ENCODE measurements at regions not wholly inside any gene's neighbourhood (a gene's known extent, or its start where the extent isn't known, plus 50 kb on each side); places are given as distances from the start of the nearest gene placed in this dataset.

- no peak for DNase-seq (ENCODE audit: low read depth)
Observed at GRCh38 chrX:39856472-39857121, 241.2 kb downstream of the BCOR start.

- DNase-seq (ENCODE audit: low read depth), result no peak
Observed at GRCh38 chrX:39857780-39858179, 240.0 kb downstream of the BCOR start.

GRCh38 chrX:39859991-39860861, 237.5 kb downstream of the BCOR start:
- DNase-seq (ENCODE audit: low read depth), result peak; percentile 51

GRCh38 chrX:39862963-39863362, 234.8 kb downstream of the BCOR start:
- DNase-seq (ENCODE audit: low read depth), result no peak

GRCh38 chrX:39866229-39866628, 231.5 kb downstream of the BCOR start:
- DNase-seq (ENCODE audit: low read depth), result no peak

- peak; percentile 62 for DNase-seq (ENCODE audit: low read depth)
Observed at GRCh38 chrX:39869846-39870601, 227.7 kb downstream of the BCOR start.

GRCh38 chrX:39871648-39872047, 226.1 kb downstream of the BCOR start:
- DNase-seq (ENCODE audit: low read depth), result no peak

GRCh38 chrX:39873117-39873516, 224.6 kb downstream of the BCOR start:
- no peak for DNase-seq (ENCODE audit: low read depth)

GRCh38 chrX:39874202-39874816, 223.4 kb downstream of the BCOR start:
- no peak for DNase-seq (ENCODE audit: low read depth)

- no peak for DNase-seq (ENCODE audit: low read depth)
Observed at GRCh38 chrX:39875834-39876628, 221.7 kb downstream of the BCOR start.

- no peak for DNase-seq (ENCODE audit: low read depth)
Observed at GRCh38 chrX:39877905-39878304, 219.9 kb downstream of the BCOR start.

- no peak for DNase-seq (ENCODE audit: low read depth)
Observed at GRCh38 chrX:39883666-39884065, 214.1 kb downstream of the BCOR start.

GRCh38 chrX:39886282-39886681, 211.5 kb downstream of the BCOR start:
- DNase-seq (ENCODE audit: low read depth), result no peak

GRCh38 chrX:39888730-39889129, 209.0 kb downstream of the BCOR start:
- no peak for DNase-seq (ENCODE audit: low read depth)

- DNase-seq (ENCODE audit: low read depth), result no peak
Observed at GRCh38 chrX:39889704-39890103, 208.1 kb downstream of the BCOR start.

- no peak for DNase-seq (ENCODE audit: low read depth)
Observed at GRCh38 chrX:39890807-39891206, 207.0 kb downstream of the BCOR start.

GRCh38 chrX:39891781-39892180, 206.0 kb downstream of the BCOR start:
- no peak for DNase-seq (ENCODE audit: low read depth)

GRCh38 chrX:39893417-39894338, 204.1 kb downstream of the BCOR start:
- DNase-seq (ENCODE audit: low read depth), result no peak

GRCh38 chrX:39894683-39895082, 203.1 kb downstream of the BCOR start:
- DNase-seq (ENCODE audit: low read depth), result no peak
